Tongue (tissue), 1 donor: ENCODE measurements at regions not wholly inside any gene's neighbourhood (a gene's known extent, or its start where the extent isn't known, plus 50 kb on each side); places are given as distances from the start of the nearest gene placed in this dataset.

Source experiments
- DNase-seq: peaks from one replicate; pipeline ENCODE4 v3.0.0-alpha.2; 2015

GRCh38 chr10:88083597-88083989 is 220.2 kb downstream of the PTEN start:
- DNase-seq, result no peak

GRCh38 chr10:88086187-88086960 is 222.9 kb downstream of the PTEN start:
- DNase-seq, result no peak

- DNase-seq, result no peak
Measured at GRCh38 chr10:88088441-88089340, 225.3 kb downstream of the PTEN start.

GRCh38 chr10:88089498-88089897 is 226.1 kb downstream of the PTEN start:
- no peak for DNase-seq

- DNase-seq, result no peak
Measured at GRCh38 chr10:88090568-88091214, 227.3 kb downstream of the PTEN start.

- DNase-seq, result no peak
Measured at GRCh38 chr10:88091490-88092061, 228.2 kb downstream of the PTEN start.

- DNase-seq, result no peak
Measured at GRCh38 chr10:88092265-88092664, 228.8 kb downstream of the PTEN start.

GRCh38 chr10:88092973-88093372 is 229.5 kb downstream of the PTEN start:
- DNase-seq, result peak; percentile 57

- no peak for DNase-seq
Measured at GRCh38 chr10:88094795-88095194, 231.4 kb downstream of the PTEN start.

- DNase-seq, result peak; percentile 30
Measured at GRCh38 chr10:88095223-88095721, 231.8 kb downstream of the PTEN start.

- no peak for DNase-seq
Measured at GRCh38 chr10:88095778-88096431, 232.5 kb downstream of the PTEN start.

GRCh38 chr10:88097092-88097516 is 233.7 kb downstream of the PTEN start:
- no peak for DNase-seq

GRCh38 chr10:88097536-88097935 is 234.1 kb downstream of the PTEN start:
- DNase-seq, result no peak

GRCh38 chr10:88100281-88100680 is 236.9 kb downstream of the PTEN start:
- no peak for DNase-seq

GRCh38 chr10:88101666-88102065 is 238.2 kb downstream of the PTEN start:
- DNase-seq, result no peak

GRCh38 chr10:88103576-88103975 is 240.2 kb downstream of the PTEN start:
- DNase-seq, result no peak

- DNase-seq, result no peak
Measured at GRCh38 chr10:88104223-88104622, 240.8 kb downstream of the PTEN start.

- DNase-seq, result no peak
Measured at GRCh38 chr10:88106366-88106765, 242.9 kb downstream of the PTEN start.

- no peak for DNase-seq
Measured at GRCh38 chr10:88107296-88108097, 244.1 kb downstream of the PTEN start.

GRCh38 chr10:88108115-88108610 is 244.7 kb downstream of the PTEN start:
- DNase-seq, result no peak

- no peak for DNase-seq
Measured at GRCh38 chr10:88110355-88110754, 246.9 kb downstream of the PTEN start.
